ENCODE measurements at regions not wholly inside any gene's neighbourhood (a gene's known extent, or its start where the extent isn't known, plus 50 kb on each side); places are given as distances from the start of the nearest gene placed in this dataset.

DNA sequence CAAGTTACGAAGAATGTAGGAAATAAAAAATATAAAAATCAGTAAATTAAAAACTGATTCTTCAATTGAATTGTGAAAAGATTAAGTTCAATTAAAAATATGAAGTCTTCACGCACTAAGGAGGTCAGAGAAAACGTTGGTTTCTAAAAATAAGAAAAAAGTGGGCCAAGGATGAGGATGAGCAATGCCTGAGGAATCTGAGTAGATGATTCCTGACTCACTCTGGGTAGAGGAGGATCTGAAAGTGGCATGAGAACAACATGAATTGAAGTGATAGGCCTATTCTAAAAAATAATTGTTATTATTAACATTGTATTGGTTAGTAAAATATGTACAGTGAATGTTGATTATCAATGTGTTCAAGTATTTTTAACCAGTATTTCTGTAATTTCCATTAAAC is 444.2 kb downstream of the GRIA2 start:
- TF ChIP-seq, protein P1, sequence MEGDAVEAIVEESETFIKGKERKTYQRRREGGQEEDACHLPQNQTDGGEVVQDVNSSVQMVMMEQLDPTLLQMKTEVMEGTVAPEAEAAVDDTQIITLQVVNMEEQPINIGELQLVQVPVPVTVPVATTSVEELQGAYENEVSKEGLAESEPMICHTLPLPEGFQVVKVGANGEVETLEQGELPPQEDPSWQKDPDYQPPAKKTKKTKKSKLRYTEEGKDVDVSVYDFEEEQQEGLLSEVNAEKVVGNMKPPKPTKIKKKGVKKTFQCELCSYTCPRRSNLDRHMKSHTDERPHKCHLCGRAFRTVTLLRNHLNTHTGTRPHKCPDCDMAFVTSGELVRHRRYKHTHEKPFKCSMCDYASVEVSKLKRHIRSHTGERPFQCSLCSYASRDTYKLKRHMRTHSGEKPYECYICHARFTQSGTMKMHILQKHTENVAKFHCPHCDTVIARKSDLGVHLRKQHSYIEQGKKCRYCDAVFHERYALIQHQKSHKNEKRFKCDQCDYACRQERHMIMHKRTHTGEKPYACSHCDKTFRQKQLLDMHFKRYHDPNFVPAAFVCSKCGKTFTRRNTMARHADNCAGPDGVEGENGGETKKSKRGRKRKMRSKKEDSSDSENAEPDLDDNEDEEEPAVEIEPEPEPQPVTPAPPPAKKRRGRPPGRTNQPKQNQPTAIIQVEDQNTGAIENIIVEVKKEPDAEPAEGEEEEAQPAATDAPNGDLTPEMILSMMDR (IDR thresholded peaks at IDR 0.05), result no peak
- no peak for TF ChIP-seq POLR2A (IDR thresholded peaks at IDR 0.05)

Measured in lower leg skin (tissue), 3 donors.